Thyroid gland (tissue), 4 donors: ENCODE measurements at regions not wholly inside any gene's neighbourhood (a gene's known extent, or its start where the extent isn't known, plus 50 kb on each side); places are given as distances from the start of the nearest gene placed in this dataset.

Experiments
- CTCF ChIP-seq, 6 experiments: fragments of 200-600 bp in 3 of 6; fragments of 450-650 bp in 3 of 6; sonication (generic) in 3 of 6; IDR thresholded peaks; one replicate each; pipeline ENCODE4 v1.5.1; 2016 to 2019; ENCODE audit warnings: antibody characterized with exemption in 6 of 6, mild to moderate bottlenecking in 2 of 6, inconsistent platforms in 1 of 6, moderate library complexity in 1 of 6
- POLR2A ChIP-seq, 2 donors: fragments of 450-650 bp; IDR thresholded peaks; one replicate each; pipeline ENCODE4 v1.6.1; 2017; ENCODE audit warnings: antibody characterized with exemption in 2 of 2, mild to moderate bottlenecking in 2 of 2, moderate library complexity in 1 of 2

GRCh38 chr13:70616847-70617246, 508.6 kb upstream of the KLHL1 start:
- TF ChIP-seq CTCF (IDR thresholded peaks at IDR 0.05) (no peak), POLR2A (IDR thresholded peaks at IDR 0.05) (no peak)
